H9 (cell line): ENCODE measurements at regions not wholly inside any gene's neighbourhood (a gene's known extent, or its start where the extent isn't known, plus 50 kb on each side); places are given as distances from the start of the nearest gene placed in this dataset.

Source experiments
- DNase-seq: peaks from one replicate; pipeline ENCODE4 v3.0.0-alpha.2; 2017
- H2AFZ ChIP-seq: one replicate; pipeline ENCODE4 v1.6.1; 2013; ENCODE audit warnings: mild to moderate bottlenecking, low read length, control low read depth, moderate library complexity
- H2AK5ac ChIP-seq: 2 replicates; pipeline ENCODE4 v1.6.1; 2013; ENCODE audit warnings: low read length, control low read depth, mixed read lengths; ENCODE audit not compliant: insufficient read length
- H2BK120ac ChIP-seq: one replicate; pipeline ENCODE4 v1.6.1; 2013; ENCODE audit warnings: low read depth, mild to moderate bottlenecking, low read length, control low read depth, inconsistent platforms; ENCODE audit not compliant: poor library complexity, severe bottlenecking
- H2BK12ac ChIP-seq: 2 replicates; pipeline ENCODE4 v1.6.1; 2013; ENCODE audit warnings: low read length, control low read depth, mixed read lengths, low read depth; ENCODE audit not compliant: insufficient read length
- H2BK15ac ChIP-seq: 2 replicates; pipeline ENCODE4 v1.6.1; 2013; ENCODE audit warnings: low read depth, low read length, control low read depth
- H2BK20ac ChIP-seq: one replicate; pipeline ENCODE4 v1.6.1; 2013; ENCODE audit warnings: low read depth, mild to moderate bottlenecking, low read length, control low read depth, inconsistent platforms; ENCODE audit not compliant: poor library complexity, severe bottlenecking
- H2BK5ac ChIP-seq: 2 replicates; pipeline ENCODE4 v1.6.1; 2013; ENCODE audit warnings: low read length, control low read depth, mixed read lengths; ENCODE audit not compliant: insufficient read length
- H3K14ac ChIP-seq: 2 replicates; pipeline ENCODE4 v1.6.1; 2013; ENCODE audit warnings: low read length, control low read depth; ENCODE audit not compliant: insufficient read depth
- H3K18ac ChIP-seq: 2 replicates; pipeline ENCODE4 v1.6.1; 2013; ENCODE audit warnings: low read depth, mild to moderate bottlenecking, mixed read lengths, low read length, control low read depth; ENCODE audit not compliant: insufficient read length
- H3K23ac ChIP-seq: 2 replicates; pipeline ENCODE4 v1.6.1; 2013; ENCODE audit warnings: low read length, control low read depth, mixed read lengths, low read depth; ENCODE audit not compliant: insufficient read length
- H3K23me2 ChIP-seq: 2 replicates; pipeline ENCODE4 v1.6.1; 2013; ENCODE audit warnings: low read depth, mild to moderate bottlenecking, mixed read lengths, low read length, control low read depth; ENCODE audit not compliant: insufficient read length, poor library complexity, severe bottlenecking
- H3K27ac ChIP-seq: 2 replicates; pipeline ENCODE4 v1.5.1; 2013; ENCODE audit warnings: low read length, control low read depth, mixed read lengths, low read depth; ENCODE audit not compliant: insufficient read length
- H3K27me3 ChIP-seq: 2 replicates; pipeline ENCODE4 v1.6.1; 2013; ENCODE audit warnings: low read length, control low read depth, inconsistent platforms; ENCODE audit not compliant: insufficient read depth
- H3K4ac ChIP-seq: 2 replicates; pipeline ENCODE4 v1.6.1; 2013; ENCODE audit warnings: low read depth, mild to moderate bottlenecking, control low read depth, inconsistent platforms, low read length, moderate library complexity
- H3K4me1 ChIP-seq: 2 replicates; pipeline ENCODE4 v1.6.1; 2013; ENCODE audit warnings: low read length, control low read depth, inconsistent platforms; ENCODE audit not compliant: insufficient read depth
- H3K4me2 ChIP-seq: 2 replicates; pipeline ENCODE4 v1.6.1; 2013; ENCODE audit warnings: low read length, control low read depth, mixed read lengths; ENCODE audit not compliant: insufficient read length, insufficient read depth
- H3K56ac ChIP-seq: 2 replicates; pipeline ENCODE4 v1.6.1; 2013; ENCODE audit warnings: low read depth, mild to moderate bottlenecking, mixed read lengths, low read length, control low read depth; ENCODE audit not compliant: insufficient read length
- H3K79me1 ChIP-seq: 2 replicates; pipeline ENCODE4 v1.6.1; 2013; ENCODE audit warnings: low read depth, mild to moderate bottlenecking, moderate library complexity, low read length, control low read depth, inconsistent platforms; ENCODE audit not compliant: insufficient read depth, poor library complexity, severe bottlenecking
- H3K79me2 ChIP-seq: 2 replicates; pipeline ENCODE4 v1.6.1; 2013; ENCODE audit warnings: low read length, control low read depth, inconsistent platforms; ENCODE audit not compliant: insufficient read depth
- H3K9ac ChIP-seq: 2 replicates; pipeline ENCODE4 v1.6.1; 2013; ENCODE audit warnings: low read length, control low read depth, mixed read lengths; ENCODE audit not compliant: insufficient read length; ENCODE audit errors: extremely low read depth
- H3K9me3 ChIP-seq: one replicate; pipeline ENCODE4 v1.6.1; 2013; ENCODE audit warnings: low read depth, low read length, inconsistent platforms; ENCODE audit not compliant: control insufficient read depth
- H3T11ph ChIP-seq: one replicate; pipeline ENCODE4 v1.6.1; 2013; ENCODE audit warnings: mild to moderate bottlenecking, low read length, control low read depth, inconsistent platforms
- H4K20me1 ChIP-seq: one replicate; pipeline ENCODE4 v1.6.1; 2013; ENCODE audit not compliant: control insufficient read depth, insufficient read length, insufficient read depth
- H4K5ac ChIP-seq: 2 replicates; pipeline ENCODE4 v1.6.1; 2013; ENCODE audit warnings: low read depth, mild to moderate bottlenecking, mixed read lengths, low read length, control low read depth; ENCODE audit not compliant: insufficient read length
- H4K8ac ChIP-seq: replicated peaks from 2 replicates; pipeline ENCODE4 v1.6.1; 2013; ENCODE audit warnings: low read length, control low read depth, mixed read lengths, low read depth; ENCODE audit not compliant: insufficient read length
- H4K91ac ChIP-seq: 2 replicates; pipeline ENCODE4 v1.6.1; 2013; ENCODE audit warnings: low read depth, mild to moderate bottlenecking, moderate library complexity, mixed read lengths, low read length, control low read depth; ENCODE audit not compliant: insufficient read length
- H3K27ac Mint-ChIP-seq, 3 experiments: 2 replicates in 2 of 3; 3 replicates in 1 of 3; pipeline ENCODE4 v1.8.0; 2020 to 2021; ENCODE audit warnings: mixed read lengths in 3 of 3, mild to moderate bottlenecking in 1 of 3, moderate library complexity in 1 of 3
- H3K27me3 Mint-ChIP-seq: 2 replicates; pipeline ENCODE4 v1.8.0; 2021; ENCODE audit warnings: low read depth, mild to moderate bottlenecking, moderate library complexity, mixed read lengths
- H3K36me3 Mint-ChIP-seq, 3 experiments: 2 replicates in 2 of 3; 3 replicates in 1 of 3; pipeline ENCODE4 v1.8.0; 2020 to 2021; ENCODE audit warnings: low read depth in 3 of 3, mixed read lengths in 3 of 3; ENCODE audit not compliant: insufficient read depth in 1 of 3
- H3K4me1 Mint-ChIP-seq, 2 experiments: 2 replicates each; pipeline ENCODE4 v1.8.0; 2020; ENCODE audit warnings: mixed read lengths in 2 of 2
- H3K4me3 Mint-ChIP-seq, 2 experiments: 2 replicates in 1 of 2; 3 replicates in 1 of 2; pipeline ENCODE4 v1.8.0; 2020 to 2021; ENCODE audit warnings: mild to moderate bottlenecking in 2 of 2, mixed read lengths in 2 of 2, moderate library complexity in 1 of 2
- H3K9me3 Mint-ChIP-seq, 2 experiments: 2 replicates in 1 of 2; 3 replicates in 1 of 2; pipeline ENCODE4 v1.8.0; 2020; ENCODE audit warnings: mild to moderate bottlenecking in 2 of 2, mixed read lengths in 2 of 2, moderate library complexity in 1 of 2
- WGBS: extraction: QIAGEN DNeasy Blood & Tissue Kit; methylation state at CpG from one replicate; pipeline ENCODE4 v1.1.7; 2013; ENCODE audit warnings: missing lambda C conversion rate, low lambda C conversion rate, mixed read lengths; ENCODE audit not compliant: insufficient read length; ENCODE audit errors: extremely low coverage; 5-methylcytosine and 5-hydroxymethylcytosine counted together
- TF ChIP-seq, protein P1 (sequence below): fragments of 200-600 bp; sonication (generic); conservative IDR thresholded peaks from 3 replicates; pipeline ENCODE4 v1.8.0; 2021; ENCODE audit warnings: antibody characterized with exemption, mild to moderate bottlenecking

DNA sequence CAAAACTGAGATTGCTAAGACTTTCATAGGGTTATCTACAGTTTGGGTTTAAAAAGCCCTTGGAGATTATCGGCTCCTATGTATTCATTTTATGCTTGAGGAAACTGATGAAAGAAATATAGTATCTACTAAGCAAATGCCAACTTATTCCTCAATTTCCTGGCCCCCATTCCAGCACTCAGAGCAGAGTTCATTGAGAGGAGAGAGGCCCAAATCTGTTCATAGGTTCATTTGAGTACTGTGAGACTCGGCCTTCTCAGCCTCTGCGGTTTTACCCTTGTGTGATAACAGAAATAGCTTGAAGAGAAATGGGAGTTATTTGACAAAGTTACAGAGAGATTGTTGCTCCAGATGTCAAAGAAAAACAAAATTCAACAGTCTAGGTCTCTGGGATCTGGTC lies 226.7 kb upstream of the ARHGAP42 start:
- H4K5ac ChIP-seq = no peak overlapping the region
- WGBS = no CpG with 5 or more reads among the region's 3 CpGs
- H3K79me1 ChIP-seq = no peaks in the 10 kb centered on the region
- H2BK5ac ChIP-seq = no peak overlapping the region
- no peak overlapping the region for H4K91ac ChIP-seq
- no peak overlapping the region for H2BK15ac ChIP-seq
- H3K27me3 ChIP-seq = no peaks in the 10 kb centered on the region
- Mint-ChIP-seq H3K4me3 (no peak overlapping the region), H3K4me1 (no peaks in the 10 kb centered on the region), H3K27me3 (no peaks in the 10 kb centered on the region; the same call in 1 of the 2 replicates), H3K27ac (no peak overlapping the region; a peak in 1 of 7 replicates), H3K36me3 (no peaks in the 10 kb centered on the region), H3K9me3 (peaks cover 0 to 4% of the 10 kb centered on the region in 2 experiments; a peak in 2 of 5 replicates)
- no peaks in the 10 kb centered on the region for H3K23me2 ChIP-seq
- DNase-seq = no peak
- no peak overlapping the region for H2AFZ ChIP-seq
- H2BK20ac ChIP-seq = no peak overlapping the region
- no peak overlapping the region for H3K9ac ChIP-seq
- H2AK5ac ChIP-seq = no peak overlapping the region
- H3K18ac ChIP-seq = no peak overlapping the region
- no peaks in the 10 kb centered on the region for H3K4me1 ChIP-seq
- no peaks in the 10 kb centered on the region for H4K20me1 ChIP-seq
- H3K14ac ChIP-seq = no peak overlapping the region
- H2BK120ac ChIP-seq = no peak overlapping the region
- H3K9me3 ChIP-seq = no peaks in the 10 kb centered on the region
- H3K4ac ChIP-seq = no peak overlapping the region
- H3K79me2 ChIP-seq = no peaks in the 10 kb centered on the region
- H3K23ac ChIP-seq = no peak overlapping the region
- no peak overlapping the region for H4K8ac ChIP-seq
- H3T11ph ChIP-seq = no peak overlapping the region
- no peak overlapping the region for H3K27ac ChIP-seq
- H3K56ac ChIP-seq = no peak overlapping the region
- TF ChIP-seq, protein P1, sequence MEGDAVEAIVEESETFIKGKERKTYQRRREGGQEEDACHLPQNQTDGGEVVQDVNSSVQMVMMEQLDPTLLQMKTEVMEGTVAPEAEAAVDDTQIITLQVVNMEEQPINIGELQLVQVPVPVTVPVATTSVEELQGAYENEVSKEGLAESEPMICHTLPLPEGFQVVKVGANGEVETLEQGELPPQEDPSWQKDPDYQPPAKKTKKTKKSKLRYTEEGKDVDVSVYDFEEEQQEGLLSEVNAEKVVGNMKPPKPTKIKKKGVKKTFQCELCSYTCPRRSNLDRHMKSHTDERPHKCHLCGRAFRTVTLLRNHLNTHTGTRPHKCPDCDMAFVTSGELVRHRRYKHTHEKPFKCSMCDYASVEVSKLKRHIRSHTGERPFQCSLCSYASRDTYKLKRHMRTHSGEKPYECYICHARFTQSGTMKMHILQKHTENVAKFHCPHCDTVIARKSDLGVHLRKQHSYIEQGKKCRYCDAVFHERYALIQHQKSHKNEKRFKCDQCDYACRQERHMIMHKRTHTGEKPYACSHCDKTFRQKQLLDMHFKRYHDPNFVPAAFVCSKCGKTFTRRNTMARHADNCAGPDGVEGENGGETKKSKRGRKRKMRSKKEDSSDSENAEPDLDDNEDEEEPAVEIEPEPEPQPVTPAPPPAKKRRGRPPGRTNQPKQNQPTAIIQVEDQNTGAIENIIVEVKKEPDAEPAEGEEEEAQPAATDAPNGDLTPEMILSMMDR = no peak
- no peak overlapping the region for H3K4me2 ChIP-seq
- no peak overlapping the region for H2BK12ac ChIP-seq
